GM18508 (cell line): ENCODE measurements at regions not wholly inside any gene's neighbourhood (a gene's known extent, or its start where the extent isn't known, plus 50 kb on each side); places are given as distances from the start of the nearest gene placed in this dataset.

Experiments
- ATAC-seq: cut with Tn5 transposase; IDR thresholded peaks from one replicate; pipeline ENCODE4 v1.9.1; 2021; ENCODE audit warnings: moderate number of reproducible peaks; ENCODE audit not compliant: insufficient read depth, unreplicated experiment

DNA sequence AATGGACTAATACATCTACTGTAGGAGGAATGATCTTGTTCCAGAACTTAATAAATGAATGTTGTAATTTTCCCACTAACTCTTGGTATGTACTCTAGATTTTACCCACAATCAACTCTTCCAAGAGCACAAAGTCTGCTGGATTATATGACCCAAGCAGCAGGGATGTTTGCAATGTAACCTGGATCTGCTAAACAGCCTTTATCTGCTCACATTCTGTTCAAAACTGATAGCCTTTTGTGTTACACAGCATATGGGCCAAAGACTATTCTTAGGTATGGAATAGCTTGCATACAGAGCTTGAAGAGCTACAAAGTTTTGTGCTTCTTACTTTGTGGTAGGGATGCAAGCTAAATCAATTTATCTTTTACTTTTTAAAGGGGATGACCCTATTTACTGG is 213.7 kb upstream of the DCN start:
- no peak for ATAC-seq

DNA sequence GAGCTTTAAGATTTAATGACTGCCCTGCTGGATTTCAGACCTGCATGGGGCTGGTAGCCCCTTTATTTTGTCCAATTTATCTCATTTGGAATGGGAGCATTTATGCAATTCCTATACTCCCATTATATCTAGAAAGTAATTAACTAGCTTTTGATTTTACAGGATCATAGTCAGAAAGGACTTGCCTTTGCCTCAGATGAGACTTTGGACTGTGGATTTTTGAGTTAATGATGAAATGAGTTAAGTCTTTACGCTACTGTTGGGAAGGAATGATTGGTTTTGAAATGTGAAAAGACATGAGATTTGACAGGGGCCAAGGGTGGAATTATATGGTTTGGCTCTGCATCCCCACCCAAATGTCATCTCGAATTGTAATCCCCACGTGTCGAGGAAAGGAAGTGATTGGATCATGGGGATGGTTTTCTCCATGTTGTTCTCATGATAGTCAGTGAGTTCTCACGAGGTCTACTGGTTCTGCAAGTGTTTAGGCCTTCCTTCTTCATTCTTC is 213.1 kb upstream of the DCN start:
- no peak for ATAC-seq

DNA sequence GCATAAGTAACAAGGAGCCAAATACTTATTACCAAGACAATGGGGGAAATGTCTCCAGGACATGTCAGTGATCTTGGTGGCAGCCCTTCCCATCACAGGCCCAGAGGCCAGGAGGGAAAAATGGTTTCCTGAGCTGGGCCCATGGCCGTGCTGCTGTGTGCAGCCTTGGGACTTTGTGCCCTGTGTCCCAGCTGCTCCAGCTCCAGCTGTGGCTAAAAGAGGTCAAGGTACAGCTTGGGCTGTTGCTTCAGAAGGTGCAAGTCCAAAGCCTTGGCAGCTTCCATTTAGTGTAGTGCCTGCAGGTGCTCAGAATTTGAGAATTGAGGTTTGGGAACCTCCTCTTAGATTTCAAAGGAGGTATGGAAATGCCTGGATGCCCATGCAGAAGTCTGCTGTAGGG is 212.3 kb upstream of the DCN start:
- no peak for ATAC-seq

DNA sequence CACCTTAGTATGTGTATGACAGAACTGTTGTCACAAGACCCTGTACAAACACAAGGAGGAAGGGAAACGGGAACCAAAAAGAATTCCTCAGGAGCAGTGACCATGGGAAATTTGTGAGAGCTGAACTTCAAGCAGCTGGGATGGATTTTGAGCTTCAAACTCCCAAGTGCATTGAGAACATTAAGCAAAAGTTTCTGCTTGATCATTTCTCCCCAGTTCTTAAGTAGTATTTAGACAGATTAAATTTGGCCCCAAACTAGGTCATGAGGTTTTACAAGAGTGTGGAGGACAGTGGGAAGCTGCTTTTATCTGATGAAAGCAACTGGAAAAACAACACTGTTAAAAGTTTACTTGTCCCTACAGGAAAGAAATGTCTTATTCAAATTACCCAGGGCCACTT is 206.0 kb upstream of the DCN start:
- ATAC-seq, result no peak

DNA sequence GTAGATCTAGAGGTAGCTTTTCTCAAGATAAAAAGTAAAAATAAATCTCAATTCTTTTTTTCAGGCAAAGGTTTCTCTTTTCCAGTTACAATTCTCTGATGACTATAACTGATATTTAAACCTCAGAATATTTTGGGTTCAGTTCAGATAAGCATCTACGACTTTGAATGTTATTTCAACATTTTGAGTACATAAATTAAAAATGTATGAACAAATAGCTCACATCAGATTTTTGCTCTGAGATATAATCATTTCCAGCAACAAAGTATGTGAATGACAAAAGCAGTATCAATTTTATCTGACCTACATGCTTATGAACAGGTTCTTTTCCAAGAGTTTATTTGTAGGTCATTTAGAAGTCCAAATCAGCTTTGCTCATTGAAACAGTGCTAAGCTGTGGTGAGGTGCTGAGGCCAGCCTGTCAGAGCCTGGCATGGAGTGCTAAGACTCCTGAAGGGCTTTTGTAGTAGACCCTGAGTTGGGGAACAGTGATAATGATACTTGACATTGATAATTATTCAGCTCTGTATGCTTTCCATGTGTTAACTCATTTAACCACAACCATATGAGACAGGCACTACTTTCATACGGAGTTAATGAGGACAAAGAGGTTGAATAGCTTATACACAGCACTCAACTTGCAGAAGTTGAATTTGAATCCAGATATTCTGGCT is 205.0 kb upstream of the DCN start:
- ATAC-seq, result no peak

DNA sequence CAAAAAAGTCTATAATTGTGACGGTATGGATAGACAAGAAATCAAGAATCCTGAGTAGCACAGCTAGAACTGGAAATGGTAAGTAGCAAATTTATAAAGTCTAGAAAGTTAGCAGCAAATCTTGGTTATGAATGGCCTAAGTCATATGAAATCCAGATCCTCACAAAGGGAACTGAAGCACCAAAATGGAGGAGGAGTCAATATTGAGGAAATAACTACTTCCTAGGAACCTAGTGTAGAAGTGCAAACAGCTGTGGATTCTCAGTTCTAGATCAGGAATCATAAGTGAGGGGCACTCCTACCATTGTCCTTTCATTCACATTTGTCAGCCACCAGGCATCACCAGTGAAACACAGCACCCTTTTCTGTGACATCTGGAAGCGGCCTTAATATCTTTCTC is 202.2 kb upstream of the DCN start:
- ATAC-seq, result no peak

DNA sequence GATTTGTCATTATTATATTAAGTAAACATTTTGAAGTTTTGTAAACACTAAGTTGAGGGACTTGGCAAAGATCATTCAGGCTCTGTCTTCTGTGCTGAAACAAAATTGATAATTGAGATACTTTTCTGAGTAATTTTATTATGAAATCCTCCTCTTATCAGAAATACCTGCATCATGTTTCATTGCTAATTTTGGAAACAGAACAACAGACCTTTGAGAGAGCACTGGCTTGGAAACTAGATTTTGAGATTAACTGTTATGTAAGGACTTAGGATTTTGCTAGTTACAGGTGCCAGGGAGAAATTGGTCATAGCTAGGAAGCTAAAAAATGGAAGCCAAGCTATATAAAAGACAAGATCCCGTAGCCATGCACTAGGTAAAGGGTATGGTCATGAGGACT is 201.7 kb upstream of the DCN start:
- ATAC-seq, result no peak

DNA sequence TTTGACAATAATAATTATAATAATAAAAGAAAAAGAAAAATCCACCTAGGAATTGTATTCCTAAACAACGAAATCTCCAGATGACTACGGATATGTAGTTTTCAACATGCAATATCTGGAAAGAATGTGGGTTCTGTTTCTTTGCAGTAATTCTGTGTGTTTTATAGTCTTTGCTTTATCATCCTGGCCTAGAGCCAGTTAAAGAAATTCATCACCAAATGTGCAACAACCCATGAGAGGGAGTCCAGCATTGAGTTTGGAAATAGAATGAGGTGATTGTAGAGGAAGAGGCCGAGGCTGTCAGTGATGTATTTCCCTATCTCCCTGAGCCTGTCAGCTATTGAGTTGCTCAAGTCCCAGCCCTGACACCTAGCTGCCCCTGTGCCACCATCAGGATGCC is 200.5 kb upstream of the DCN start:
- no peak for ATAC-seq

DNA sequence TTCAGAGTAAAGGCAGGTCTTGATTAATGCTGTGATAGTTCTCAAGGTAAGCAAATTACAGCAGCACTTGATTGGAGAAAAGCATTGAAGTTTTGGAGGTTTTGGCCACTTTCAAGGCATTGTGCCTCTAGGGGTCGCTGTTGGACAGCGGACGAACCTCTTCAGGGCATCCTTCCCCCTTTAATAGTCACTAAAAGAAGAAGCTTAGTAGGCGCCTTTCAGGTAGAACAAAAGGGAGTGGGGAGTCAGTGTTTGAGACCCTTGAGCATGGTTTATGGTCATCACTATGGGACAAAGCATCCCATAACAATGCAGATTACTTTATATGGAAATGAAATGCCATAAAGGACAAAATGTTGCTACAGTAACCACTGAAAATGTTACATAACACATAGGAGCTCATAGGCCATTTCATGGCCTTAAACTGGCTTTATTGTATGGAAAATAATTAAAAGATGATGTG is 199.5 kb upstream of the DCN start:
- ATAC-seq, result no peak

DNA sequence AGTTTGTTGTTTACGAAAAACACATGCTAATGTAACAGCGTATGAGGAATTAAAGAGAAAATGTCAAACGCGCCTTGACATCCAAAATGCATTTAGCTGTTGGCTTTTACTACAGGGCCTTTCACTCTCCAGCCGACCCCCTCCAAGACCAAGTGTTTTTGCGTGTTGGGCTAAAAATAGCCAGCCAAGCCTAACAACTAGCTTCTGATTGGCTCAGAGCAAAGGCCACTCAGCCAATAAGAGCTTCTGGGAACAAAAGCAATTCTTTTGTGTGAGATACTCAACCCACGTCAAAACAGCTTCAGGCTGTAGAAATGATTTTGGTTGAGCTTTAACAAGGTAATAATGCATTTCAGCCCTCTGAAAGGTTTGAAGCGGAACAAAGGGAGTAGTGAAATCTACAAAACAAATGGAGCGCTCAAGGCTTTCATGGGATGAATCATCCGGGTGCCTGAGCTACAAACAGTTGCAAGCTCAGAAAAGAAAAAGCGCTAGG is 198.7 kb upstream of the DCN start:
- ATAC-seq, result no peak

DNA sequence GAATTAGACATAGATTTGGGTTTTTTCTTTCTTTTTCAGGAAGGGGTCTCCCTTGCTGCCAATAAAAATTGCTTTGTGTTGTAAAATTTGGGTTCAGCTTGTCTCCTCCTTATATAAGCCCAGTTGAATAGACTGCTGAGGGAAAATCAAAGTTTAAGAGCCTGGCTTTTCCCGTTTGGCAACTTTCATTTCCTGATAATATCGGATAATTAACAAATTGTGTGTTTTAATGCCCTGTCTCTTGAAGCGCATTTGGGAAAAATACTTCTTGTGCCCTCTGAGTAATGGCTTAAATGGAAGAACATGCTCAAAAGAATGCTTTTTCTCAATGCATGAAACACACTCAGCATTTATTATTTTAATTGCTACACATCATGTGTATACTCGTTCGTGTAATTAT is 198.0 kb upstream of the DCN start:
- no peak for ATAC-seq

DNA sequence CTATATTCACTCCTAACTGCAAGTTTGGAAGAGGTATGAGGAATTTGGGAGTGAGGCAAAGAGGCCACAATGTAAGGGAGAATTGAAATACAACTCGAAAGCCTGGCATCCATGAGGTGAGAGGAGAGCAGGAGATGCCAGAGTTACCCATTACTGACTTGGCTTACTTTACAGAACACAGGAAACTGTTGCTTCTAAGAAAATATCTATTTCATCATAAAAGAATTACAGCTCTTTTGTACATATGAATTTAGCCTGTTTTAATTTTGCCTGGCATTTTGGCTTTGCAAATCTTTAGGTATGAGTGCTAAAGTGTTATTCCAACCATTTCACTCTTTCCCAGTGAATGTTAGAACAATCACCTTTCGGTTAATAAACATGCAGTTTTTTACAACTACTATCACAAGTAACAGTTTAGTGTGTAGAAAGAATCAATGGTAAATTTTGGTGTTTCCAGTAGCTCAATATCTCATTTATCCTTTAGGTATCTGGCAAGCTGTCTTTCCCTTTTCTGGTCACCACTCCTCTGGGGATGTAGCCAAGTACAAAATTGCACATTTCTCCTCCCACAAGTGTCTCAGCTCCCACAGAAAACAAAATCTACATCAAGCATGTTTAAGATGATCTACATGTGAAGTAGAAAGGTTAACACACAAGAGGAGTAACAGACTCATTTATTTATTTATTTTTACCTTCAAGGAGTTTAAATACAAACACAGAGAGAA is 196.6 kb upstream of the DCN start:
- no peak for ATAC-seq

DNA sequence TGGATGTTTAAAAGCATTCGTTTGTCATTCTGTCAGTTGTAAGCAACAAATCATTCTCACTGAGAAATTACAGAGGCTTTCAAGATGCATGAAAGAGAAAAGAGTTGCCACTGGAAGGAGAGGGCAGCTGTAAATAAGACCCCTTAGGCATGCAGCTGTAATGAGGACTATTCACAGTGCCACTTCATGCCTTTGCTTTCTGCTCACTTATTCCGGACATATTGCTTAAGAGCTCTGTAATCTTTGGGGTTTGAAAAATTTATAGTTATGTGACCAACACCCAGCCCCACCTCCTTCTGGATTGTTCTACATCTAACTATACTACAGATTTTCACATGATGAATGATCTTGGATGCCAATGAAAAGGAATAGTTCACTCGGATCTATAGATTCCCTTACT is 194.8 kb upstream of the DCN start:
- no peak for ATAC-seq

DNA sequence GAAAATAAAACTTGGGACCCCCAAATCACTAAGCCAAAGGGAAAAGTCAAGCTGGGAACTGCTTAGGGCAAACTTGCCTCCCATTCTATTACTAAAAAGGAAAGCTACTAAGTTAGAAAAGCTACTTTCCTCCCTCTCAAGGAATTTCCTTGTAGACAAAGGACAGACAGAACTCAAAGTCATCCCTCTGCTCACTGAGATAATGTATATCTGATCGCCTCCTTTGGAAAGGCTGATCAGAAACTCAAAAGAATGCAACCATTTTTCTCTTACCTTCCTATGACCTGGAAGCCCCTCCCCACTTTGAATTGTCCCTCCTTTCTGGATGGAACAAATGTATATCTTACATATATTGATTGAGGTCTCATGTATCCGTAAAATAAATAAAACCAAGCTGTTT is 190.5 kb upstream of the DCN start:
- ATAC-seq, result no peak

DNA sequence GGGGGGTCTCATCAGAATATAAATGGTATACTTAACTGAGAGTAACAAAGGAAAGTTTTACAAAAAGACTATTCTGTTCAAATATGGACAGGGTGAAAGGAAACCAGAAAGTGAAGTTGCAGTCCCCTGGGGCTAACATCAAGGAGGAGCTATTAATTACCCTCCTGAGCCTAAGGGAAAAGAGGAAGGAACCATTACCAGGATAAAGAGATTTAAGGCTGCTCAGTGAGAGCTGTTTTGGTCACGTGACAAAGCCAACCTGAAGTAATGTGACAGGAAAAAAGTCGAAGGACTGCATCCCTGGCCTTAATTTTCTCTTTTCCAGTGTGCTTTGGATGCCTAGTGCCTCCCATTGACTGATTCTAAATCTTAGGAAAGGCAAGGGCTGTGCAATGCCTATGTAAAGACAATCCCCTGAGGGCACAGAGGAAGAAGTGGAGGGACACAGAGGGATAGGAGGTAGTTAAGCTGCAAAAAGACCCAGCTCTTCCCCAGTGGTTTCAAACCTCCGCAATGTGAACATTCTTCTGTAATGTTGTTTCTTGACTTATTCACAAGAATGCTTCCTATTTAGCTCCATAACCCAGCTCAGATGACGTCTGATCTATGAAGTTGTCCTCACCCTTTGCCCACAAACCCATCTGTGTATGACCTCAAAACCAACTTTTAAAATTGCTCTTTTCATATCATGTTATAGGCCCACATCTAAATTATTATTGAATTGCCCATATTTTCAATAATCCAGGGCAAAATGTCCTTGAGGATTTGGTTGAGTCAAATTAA is 187.7 kb upstream of the DCN start:
- no peak for ATAC-seq

DNA sequence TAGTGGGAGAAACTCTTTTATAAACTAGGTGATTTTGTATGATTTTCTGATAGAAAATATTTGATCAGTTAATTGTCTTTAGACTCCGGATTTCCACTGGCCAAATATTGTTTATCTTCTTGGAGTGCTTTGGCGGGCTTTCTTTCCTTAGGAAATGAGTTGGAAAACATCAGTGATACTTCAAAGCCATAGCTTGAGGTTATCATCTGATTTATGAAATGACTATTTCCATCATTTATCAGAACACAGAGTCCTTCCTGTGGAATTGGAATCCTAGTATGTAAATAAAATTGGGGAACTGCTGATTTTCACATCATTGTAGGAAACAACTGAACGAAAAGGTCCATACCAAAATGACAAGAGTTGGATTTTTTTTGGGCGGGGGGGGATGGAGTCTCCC is 186.0 kb upstream of the DCN start:
- no peak for ATAC-seq

DNA sequence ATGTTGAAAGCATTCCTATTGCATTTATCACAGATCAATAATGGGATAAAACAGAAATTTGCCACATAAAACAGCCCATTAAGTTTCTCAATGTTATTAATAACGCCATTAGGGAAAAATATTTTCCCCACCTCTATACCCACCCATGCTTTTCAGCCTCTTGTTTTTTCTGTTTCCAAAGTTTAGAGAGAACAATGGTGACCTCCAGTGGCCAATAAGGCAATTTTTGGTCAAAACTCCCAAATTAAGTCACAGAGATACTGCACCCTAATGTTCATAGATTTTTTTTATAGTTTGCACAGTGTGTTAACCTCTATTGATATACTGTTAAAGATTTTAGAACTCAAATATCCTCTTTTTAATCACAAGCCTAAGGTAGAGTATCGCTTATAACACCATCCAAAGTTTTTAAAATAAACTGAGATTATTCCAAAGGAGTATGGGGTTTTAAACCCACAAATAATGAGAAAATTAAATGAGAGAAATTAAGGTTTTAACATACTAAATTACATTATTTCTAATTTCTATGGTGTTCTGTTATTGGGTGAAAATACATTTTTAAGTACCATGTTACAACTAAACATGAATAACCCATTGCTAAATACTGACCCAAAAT is 184.7 kb upstream of the DCN start:
- ATAC-seq, result no peak

DNA sequence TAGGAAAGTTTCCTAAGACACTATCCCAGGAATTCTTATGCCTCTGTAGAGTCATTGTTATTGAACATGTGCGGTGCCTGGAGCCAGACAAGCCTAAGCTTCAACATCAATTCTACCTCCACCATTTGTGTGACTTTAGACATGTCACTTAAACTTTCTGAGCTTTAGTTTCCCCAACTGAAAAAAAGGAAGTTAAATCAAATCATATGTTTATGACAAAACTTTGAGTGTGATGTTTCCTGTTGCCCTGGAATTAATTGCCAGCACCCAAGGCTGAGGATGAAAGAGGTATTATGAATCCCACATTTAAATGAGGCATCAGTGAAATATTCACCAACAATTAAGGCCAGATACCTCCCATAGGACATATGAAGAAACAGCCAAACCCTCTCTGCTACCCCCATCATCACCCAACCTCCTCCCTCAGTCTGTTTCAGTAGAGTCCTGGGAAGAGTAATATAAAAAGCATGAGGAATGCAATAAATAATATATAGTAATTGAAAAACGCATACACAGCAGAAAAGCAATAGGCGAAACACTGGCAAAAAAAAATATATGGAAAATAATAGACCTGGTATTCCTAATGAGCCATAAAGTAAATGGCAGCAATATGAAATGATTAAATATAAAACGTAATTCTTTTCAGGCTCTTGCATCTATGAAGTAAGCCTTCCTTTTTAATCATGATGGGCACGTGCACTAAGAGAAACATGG is 182.0 kb upstream of the DCN start:
- no peak for ATAC-seq

DNA sequence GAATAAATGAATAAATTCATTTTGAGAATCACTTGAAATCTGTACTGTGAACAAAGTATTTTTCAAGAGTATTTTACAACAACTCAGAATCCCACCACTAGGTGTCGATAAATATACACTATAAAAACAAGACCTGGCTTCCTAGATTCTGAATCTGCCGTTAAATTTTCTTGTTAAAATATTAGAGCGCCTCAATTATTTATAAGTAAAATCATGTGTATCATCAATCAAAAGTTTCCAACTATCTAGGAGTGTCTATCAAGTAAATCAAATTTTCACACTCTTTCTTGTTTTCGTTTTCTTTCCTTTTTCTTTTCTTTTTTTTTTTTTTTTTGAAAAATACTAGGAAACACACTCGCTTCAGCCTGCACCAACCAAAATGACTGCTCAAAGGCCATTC is 179.2 kb upstream of the DCN start:
- ATAC-seq, result no peak

DNA sequence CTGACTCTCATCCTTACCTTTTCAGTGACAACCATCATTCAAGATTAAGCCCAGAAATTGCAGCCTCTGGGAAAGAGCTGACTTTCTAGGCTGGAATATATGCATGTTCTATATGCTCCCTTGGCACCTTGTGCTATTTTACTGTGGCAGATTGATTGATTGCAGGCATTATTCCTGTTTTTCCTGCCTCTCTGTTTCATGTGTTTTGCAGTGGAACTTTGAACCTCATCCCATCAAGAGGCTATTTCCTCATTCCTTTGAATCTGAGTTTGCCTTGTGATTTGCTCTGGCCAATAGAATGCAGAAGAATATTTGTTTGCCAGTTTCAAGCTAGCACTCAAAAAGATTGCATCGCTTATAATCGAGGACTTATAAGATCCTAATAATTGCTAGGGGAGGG is 174.8 kb upstream of the DCN start:
- no peak for ATAC-seq
